Hippocampal formation (tissue), 2 donors: ENCODE measurements at regions not wholly inside any gene's neighbourhood (a gene's known extent, or its start where the extent isn't known, plus 50 kb on each side); places are given as distances from the start of the nearest gene placed in this dataset.

ENCODE experiments used
- DNase-seq, 2 donors: peaks; one replicate each; lab custom pipeline; 2025; lab: John Stamatoyannopoulos, UW

GRCh38 chr15:97317163-97317562, 643.3 kb upstream of the ARRDC4 start:
- no peak for DNase-seq

- no peak for DNase-seq
These were observed 641.2 kb upstream of the ARRDC4 start for GRCh38 chr15:97319291-97319690.

GRCh38 chr15:97346221-97346620, 614.3 kb upstream of the ARRDC4 start:
- DNase-seq, result no peak

GRCh38 chr15:97350813-97351212, 609.7 kb upstream of the ARRDC4 start:
- no peak for DNase-seq

- no peak for DNase-seq
These were observed 577.0 kb upstream of the ARRDC4 start for GRCh38 chr15:97383516-97383915.

- DNase-seq, result no peak
These were observed 573.6 kb upstream of the ARRDC4 start for GRCh38 chr15:97386940-97387339.

GRCh38 chr15:97401195-97401594, 559.3 kb upstream of the ARRDC4 start:
- DNase-seq, result no peak

- no peak for DNase-seq
These were observed 558.5 kb upstream of the ARRDC4 start for GRCh38 chr15:97401970-97402369.

DNA sequence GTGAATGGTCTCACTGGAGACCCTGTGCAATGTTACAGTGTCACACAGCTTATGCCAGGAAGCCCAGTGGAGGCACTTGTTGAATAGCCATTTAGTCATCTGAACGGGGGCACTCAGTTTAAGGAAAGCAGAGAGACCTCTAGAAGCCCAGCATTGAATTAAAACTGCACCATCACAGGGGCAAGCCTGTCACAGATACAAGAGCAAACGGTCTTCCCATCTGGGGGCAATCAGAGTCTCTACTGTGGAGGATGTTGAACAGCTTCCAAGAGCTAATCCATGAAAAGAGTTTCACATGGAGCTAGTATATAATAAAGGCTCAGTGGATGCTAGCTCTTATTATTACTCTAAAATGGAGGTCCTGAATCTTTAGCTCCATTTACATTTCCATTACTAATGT, 553.7 kb upstream of the ARRDC4 start:
- DNase-seq, result no peak

GRCh38 chr15:97410897-97411575, 549.5 kb upstream of the ARRDC4 start:
- DNase-seq, result no peak

DNA sequence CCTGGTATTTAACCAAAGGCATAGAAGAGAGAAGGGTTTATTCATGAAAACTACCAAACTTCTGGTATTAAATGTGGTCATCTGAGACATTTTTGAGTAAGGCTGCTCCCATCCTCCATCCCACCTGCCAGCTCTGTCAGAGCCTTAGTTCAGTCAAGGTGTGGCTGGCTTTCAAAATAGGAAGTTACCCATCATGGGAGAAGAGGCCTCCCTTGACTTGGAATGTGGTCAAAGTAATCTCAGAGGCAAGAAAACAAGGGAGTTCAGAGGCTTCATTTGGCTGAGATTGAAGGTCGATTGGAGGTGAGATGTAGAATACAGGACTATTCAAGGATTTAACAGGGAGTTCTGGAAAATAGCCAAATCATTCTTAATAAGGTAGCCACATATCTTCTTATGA, 540.4 kb upstream of the ARRDC4 start:
- no peak for DNase-seq

DNA sequence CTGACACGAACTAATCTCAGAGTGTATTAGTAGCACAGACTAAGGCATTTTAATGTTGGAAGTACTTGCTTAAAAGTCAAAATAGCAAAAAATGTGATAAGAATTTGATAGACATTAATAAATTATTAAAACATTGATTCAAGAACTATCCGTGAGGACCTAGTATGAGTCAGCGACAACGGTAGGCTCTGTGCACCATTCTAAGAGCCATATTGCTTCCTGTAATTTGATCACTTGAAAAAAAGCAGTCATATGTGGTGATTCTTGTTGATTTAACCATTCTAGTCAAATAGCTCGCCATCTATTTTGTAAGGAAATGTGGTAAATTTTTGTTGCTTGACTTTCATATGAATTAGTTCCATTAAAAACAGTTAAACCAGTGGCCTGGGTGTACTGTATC, 534.9 kb upstream of the ARRDC4 start:
- no peak for DNase-seq

DNA sequence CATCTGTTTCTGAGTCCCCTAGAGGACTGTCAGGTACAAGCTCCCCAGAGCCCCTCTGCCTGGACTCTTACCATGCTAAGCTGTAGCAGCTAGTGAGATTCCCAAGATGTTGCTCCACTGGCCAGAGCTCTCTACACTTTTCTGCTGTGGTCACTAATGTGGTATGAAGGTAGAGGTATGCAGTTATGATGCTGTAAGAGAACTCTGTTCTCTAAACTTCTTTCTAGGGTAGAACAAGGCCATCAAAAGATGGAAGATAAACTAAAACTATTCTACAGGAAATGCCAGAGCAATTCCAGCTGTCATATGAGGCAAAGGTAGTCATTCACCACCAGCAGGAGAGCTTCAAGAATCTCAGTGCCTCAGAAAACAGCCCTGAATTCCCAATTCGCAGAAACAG, 517.4 kb upstream of the ARRDC4 start:
- no peak for DNase-seq

GRCh38 chr15:97446138-97446537, 514.4 kb upstream of the ARRDC4 start:
- DNase-seq, result no peak

DNA sequence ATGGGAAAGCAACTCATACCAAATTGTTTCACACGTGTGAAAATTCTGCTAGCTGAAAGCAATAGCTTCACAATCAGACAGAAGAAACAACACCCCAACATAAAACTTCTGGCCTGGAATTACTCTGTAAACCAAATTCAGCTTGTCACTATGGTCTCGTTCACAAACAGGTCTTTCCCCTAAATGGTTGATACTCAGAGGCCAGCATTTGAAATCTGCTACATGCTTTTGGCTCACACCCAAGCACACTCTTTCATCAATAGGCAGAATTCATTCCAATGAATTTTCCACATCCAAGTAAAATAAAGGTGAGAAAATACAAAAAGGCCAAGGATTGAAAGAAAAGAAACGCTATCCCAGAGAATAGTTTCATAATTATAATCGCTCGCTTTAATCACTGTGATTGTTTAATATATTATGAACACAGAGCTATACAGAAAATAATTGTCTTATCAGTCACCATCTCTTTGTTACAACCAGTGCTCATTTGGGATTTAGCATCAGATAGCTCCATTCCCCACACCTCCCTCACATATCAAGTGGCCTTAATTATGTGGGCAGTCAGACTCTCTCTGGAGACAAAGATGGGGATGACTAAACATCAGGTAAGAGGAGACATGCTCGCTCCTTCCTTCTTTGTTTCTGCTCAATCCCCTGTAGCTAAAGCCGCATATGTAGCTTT, 503.8 kb upstream of the ARRDC4 start:
- DNase-seq, result no peak

- DNase-seq, result no peak
These were observed 503.2 kb upstream of the ARRDC4 start for GRCh38 chr15:97457203-97457847.

DNA sequence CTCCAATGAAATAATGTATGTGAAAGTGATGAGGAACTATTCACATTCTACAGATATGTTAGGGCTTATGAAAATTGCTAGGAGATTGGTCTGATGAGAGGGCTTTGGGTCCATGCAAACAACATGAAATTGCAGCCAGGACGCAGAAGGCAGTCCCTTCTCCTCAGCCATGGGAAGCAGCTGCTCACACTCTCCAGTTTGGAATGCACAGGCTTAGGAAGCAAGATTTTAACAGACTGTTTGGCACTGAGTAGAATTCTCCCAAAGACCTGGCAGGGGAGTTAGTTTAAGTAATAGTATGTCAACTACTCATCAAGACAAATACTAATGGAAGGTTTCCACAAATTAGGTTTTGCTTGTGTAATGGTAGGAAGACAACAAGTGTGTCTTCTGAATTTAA, 500.7 kb upstream of the ARRDC4 start:
- no peak for DNase-seq

DNA sequence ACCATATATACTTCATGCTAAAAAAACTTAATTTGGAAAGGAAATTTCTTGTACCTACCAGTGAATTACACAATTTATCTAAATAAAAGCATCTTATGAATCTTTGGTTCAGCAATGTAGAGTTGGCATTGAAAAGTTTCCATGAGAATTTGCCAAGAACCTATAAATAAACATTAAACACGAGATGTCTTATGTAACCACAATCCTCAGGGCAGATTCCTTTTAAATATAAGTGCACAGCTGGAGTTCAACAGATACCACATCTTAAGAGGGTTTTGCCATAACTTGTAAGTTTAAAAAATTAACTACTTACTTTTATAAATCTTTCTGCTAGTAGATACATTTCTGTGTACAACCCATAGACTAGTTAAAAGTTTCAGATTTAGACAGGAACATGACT, 499.3 kb upstream of the ARRDC4 start:
- no peak for DNase-seq

DNA sequence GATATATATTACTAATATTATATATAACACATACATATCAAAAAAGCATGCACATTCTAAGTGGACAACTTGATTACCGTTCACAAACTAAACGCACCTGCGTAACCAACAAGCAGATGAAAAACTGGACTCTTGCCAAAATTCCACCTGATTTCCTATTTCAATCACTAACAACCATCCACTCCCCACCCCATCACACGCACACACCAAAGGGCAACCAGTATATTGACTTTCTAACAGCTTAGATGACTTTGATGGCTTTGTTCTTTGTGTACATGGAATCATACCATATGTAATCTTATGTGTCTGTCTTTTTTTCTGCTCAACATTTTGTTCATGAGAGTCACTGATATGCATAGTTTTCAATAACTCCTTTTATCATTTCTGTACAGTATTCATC, 496.8 kb upstream of the ARRDC4 start:
- DNase-seq, result no peak

DNA sequence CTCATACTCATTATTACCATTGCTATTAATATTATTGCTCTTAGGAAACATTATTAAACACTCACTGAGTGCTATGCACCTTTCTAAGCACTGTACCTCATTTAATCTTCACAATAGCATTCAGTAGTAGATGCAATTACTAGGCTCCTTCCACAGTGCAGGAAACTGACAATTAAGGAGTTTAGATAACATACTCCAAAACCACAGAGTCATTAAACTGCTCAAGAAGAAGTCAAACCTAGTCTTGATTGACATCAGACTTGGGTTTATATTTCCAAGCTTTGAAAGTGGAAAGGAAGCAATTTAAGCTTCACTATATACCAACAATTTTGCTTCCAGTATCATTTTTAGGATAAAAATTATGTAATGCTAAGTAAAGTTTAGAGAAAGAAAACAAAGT, 490.1 kb upstream of the ARRDC4 start:
- no peak for DNase-seq

- DNase-seq, result no peak
These were observed 486.9 kb upstream of the ARRDC4 start for GRCh38 chr15:97473627-97474026.

DNA sequence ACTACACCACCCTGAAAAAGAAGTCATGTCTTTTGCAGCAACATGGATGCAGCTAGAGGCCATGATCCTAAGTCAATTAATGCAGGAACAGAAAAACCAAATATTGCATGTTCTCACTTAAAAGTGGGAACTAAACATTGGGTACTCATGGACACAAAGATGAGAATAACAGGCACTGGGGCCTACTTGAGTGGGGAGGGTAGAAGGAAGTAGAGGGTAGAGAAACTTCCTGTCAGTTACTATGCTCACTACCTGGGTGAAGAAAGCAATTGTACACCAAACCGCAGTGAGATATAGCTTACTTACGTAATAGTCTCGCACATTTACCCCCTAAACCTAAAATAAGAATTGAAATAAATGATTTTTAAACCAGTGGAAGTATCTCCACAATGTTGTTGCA, 480.5 kb upstream of the ARRDC4 start:
- DNase-seq, result no peak

GRCh38 chr15:97482521-97482920, 478.0 kb upstream of the ARRDC4 start:
- DNase-seq, result no peak
